ENCODE measurements at regions not wholly inside any gene's neighbourhood (a gene's known extent, or its start where the extent isn't known, plus 50 kb on each side); places are given as distances from the start of the nearest gene placed in this dataset.
A peak's percentile ranks its signal among the peaks of the same experiment; 100 is the strongest.
"Not testable (repeated sequence)": the region's sequence is repeated elsewhere in the genome, so short reads cannot be mapped to it uniquely, and the experiment has no call there.

DNA sequence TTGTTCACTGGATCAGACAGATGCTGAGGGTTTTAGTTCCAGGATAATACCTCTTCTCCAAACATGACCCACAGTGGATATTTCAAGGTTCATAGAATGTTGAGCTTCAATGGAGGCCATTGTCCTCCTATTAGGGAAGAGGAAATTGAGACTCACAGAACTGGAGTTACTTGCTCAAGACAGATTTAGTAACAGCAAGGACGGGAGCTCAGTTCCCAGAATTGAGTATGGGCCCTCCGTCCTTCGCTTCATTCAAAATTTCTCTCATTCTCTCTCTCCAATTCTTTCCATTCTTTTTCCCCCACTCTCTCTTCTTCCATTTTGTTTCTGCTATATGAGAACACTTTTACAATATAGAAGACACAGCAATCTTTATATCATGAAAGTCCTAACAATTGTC, 94.0 kb downstream of the DNAJB9 start:
- H3K23ac ChIP-seq (ENCODE audit: low read length) = no peak overlapping the region
- H3K9ac ChIP-seq (ENCODE audit: low read length) = no peak overlapping the region
- H4K8ac ChIP-seq (ENCODE audit: low read depth, low read length) = no peak overlapping the region
- WGBS (ENCODE audit: extremely low coverage, insufficient coverage, low lambda C conversion rate) = 100% methylated on average over 2 of the region's 3 CpGs
- H2AK5ac ChIP-seq (ENCODE audit: low read length) = no peak overlapping the region
- peaks cover 5% of the 10 kb centered on the region for H3K4me1 ChIP-seq (ENCODE audit: control insufficient read depth, low read depth, low read length)
- no peak overlapping the region for H2BK120ac ChIP-seq (ENCODE audit: low read depth, low read length)
- no peaks in the 10 kb centered on the region for H3K79me1 ChIP-seq (ENCODE audit: low read length)
- no peak overlapping the region for H4K5ac ChIP-seq (ENCODE audit: low read length)
- H3K18ac ChIP-seq (ENCODE audit: low read length) = no peak overlapping the region
- no peaks in the 10 kb centered on the region for H3K79me2 ChIP-seq (ENCODE audit: control insufficient read depth, insufficient read depth, low read length)
- H2BK15ac ChIP-seq (replicated peaks; ENCODE audit: low read depth) = no peak overlapping the region
- H3K27ac ChIP-seq (ENCODE audit: low read depth, low read length) = no peak overlapping the region
- no peak overlapping the region for H3K56ac ChIP-seq (ENCODE audit: low read length)
- DNase-seq = no peak
- no peaks in the 10 kb centered on the region for H3K36me3 ChIP-seq (ENCODE audit: control insufficient read depth, insufficient read depth, low read length)
- no peak overlapping the region for H3K4me3 ChIP-seq (ENCODE audit: low read length)
- H2BK5ac ChIP-seq (ENCODE audit: low read length) = no peak overlapping the region
- no peak overlapping the region for H3K4me2 ChIP-seq (ENCODE audit: low read length)
- H3K4ac ChIP-seq (ENCODE audit: low read depth, low read length) = no peak overlapping the region
- no peaks in the 10 kb centered on the region for H3K27me3 ChIP-seq (ENCODE audit: insufficient read depth, low read length, poor library complexity)

- Histone ChIP-seq H3K9ac (ENCODE audit: low read length) (no peak overlapping the region), H2AK5ac (ENCODE audit: low read length) (no peak overlapping the region), H3K23ac (ENCODE audit: low read length) (no peak overlapping the region), H4K5ac (ENCODE audit: low read length) (no peak overlapping the region), H3K27ac (ENCODE audit: low read depth, low read length) (no peak overlapping the region), H3K18ac (ENCODE audit: low read length) (no peak overlapping the region), H3K27me3 (ENCODE audit: insufficient read depth, low read length, poor library complexity) (no peaks in the 10 kb centered on the region), H3K79me2 (ENCODE audit: control insufficient read depth, insufficient read depth, low read length) (no peaks in the 10 kb centered on the region), H3K56ac (ENCODE audit: low read length) (no peak overlapping the region), H4K8ac (ENCODE audit: low read depth, low read length) (no peak overlapping the region), H3K4ac (ENCODE audit: low read depth, low read length) (no peak overlapping the region), H2BK120ac (ENCODE audit: low read depth, low read length) (no peak overlapping the region), H2BK5ac (ENCODE audit: low read length) (no peak overlapping the region), H3K4me3 (ENCODE audit: low read length) (no peak overlapping the region), H3K36me3 (ENCODE audit: control insufficient read depth, insufficient read depth, low read length) (no peaks in the 10 kb centered on the region), H2BK15ac (replicated peaks; ENCODE audit: low read depth) (no peak overlapping the region), H3K4me2 (ENCODE audit: low read length) (no peak overlapping the region), H3K4me1 (ENCODE audit: control insufficient read depth, low read depth, low read length) (peaks cover 5% of the 10 kb centered on the region), H3K79me1 (ENCODE audit: low read length) (no peaks in the 10 kb centered on the region)
- WGBS (ENCODE audit: extremely low coverage, insufficient coverage, low lambda C conversion rate) = no CpG with 5 or more reads among the region's 2 CpGs
- DNase-seq = no peak
These were observed 97.5 kb downstream of the DNAJB9 start for GRCh38 chr7:108667216-108667615.

DNA sequence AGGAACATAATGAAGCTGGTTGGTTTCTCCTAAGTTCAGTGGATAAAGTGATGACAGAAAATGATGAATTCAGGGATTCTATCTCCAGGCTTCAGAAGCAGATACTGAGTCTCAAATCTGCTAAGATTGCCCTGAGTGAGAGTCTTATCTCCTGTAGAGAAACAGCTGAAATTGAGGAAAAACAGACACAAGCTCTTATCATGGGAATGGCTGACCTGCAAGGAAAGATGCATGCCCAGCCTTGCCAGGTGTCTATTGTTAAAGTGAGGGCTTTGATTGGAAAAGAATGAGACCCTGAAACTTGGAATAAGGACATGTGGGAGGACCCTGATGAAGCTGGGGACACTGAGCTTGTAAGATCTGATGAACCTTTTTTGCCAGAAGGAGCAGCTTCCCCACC, 100.3 kb downstream of the DNAJB9 start:
- Histone ChIP-seq H3K23ac (ENCODE audit: low read length) (no peak overlapping the region), H2BK120ac (ENCODE audit: low read depth, low read length) (no peak overlapping the region), H4K5ac (ENCODE audit: low read length) (no peak overlapping the region), H3K4me1 (ENCODE audit: control insufficient read depth, low read depth, low read length) (no peaks in the 10 kb centered on the region), H3K9ac (ENCODE audit: low read length) (no peak overlapping the region), H3K79me2 (ENCODE audit: control insufficient read depth, insufficient read depth, low read length) (no peaks in the 10 kb centered on the region), H3K36me3 (ENCODE audit: control insufficient read depth, insufficient read depth, low read length) (no peaks in the 10 kb centered on the region), H3K4ac (ENCODE audit: low read depth, low read length) (no peak overlapping the region), H3K4me3 (ENCODE audit: low read length) (no peak overlapping the region), H2BK5ac (ENCODE audit: low read length) (no peak overlapping the region), H4K8ac (ENCODE audit: low read depth, low read length) (no peak overlapping the region), H3K18ac (ENCODE audit: low read length) (no peak overlapping the region), H3K27ac (ENCODE audit: low read depth, low read length) (no peak overlapping the region), H3K56ac (ENCODE audit: low read length) (no peak overlapping the region), H3K4me2 (ENCODE audit: low read length) (no peak overlapping the region), H2BK15ac (replicated peaks; ENCODE audit: low read depth) (no peak overlapping the region), H3K79me1 (ENCODE audit: low read length) (no peaks in the 10 kb centered on the region), H2AK5ac (ENCODE audit: low read length) (no peak overlapping the region), H3K27me3 (ENCODE audit: insufficient read depth, low read length, poor library complexity) (no peaks in the 10 kb centered on the region)
- peak; percentile 6 for DNase-seq

- no CpG with 5 or more reads among the region's 3 CpGs for WGBS (ENCODE audit: extremely low coverage, insufficient coverage, low lambda C conversion rate)
- not testable (repeated sequence) for H3K79me1 ChIP-seq (ENCODE audit: low read length); H3K4me2 ChIP-seq (ENCODE audit: low read length); H2BK15ac ChIP-seq (replicated peaks; ENCODE audit: low read depth); H3K4me1 ChIP-seq (ENCODE audit: control insufficient read depth, low read depth, low read length); H2BK120ac ChIP-seq (ENCODE audit: low read depth, low read length); H3K4me3 ChIP-seq (ENCODE audit: low read length); H2BK5ac ChIP-seq (ENCODE audit: low read length); H3K4ac ChIP-seq (ENCODE audit: low read depth, low read length); H3K9ac ChIP-seq (ENCODE audit: low read length); H3K36me3 ChIP-seq (ENCODE audit: control insufficient read depth, insufficient read depth, low read length); H3K27me3 ChIP-seq (ENCODE audit: insufficient read depth, low read length, poor library complexity); H3K27ac ChIP-seq (ENCODE audit: low read depth, low read length); H3K23ac ChIP-seq (ENCODE audit: low read length); H3K56ac ChIP-seq (ENCODE audit: low read length); H4K5ac ChIP-seq (ENCODE audit: low read length); H4K8ac ChIP-seq (ENCODE audit: low read depth, low read length); H3K18ac ChIP-seq (ENCODE audit: low read length); H2AK5ac ChIP-seq (ENCODE audit: low read length); H3K79me2 ChIP-seq (ENCODE audit: control insufficient read depth, insufficient read depth, low read length)
- peak; percentile 6 for DNase-seq
These were observed 104.0 kb downstream of the DNAJB9 start for GRCh38 chr7:108673699-108674098.

GRCh38 chr7:108684629-108685028, 115.0 kb downstream of the DNAJB9 start:
- Histone ChIP-seq H3K9ac (ENCODE audit: low read length) (no peak overlapping the region), H3K18ac (ENCODE audit: low read length) (no peak overlapping the region), H2BK120ac (ENCODE audit: low read depth, low read length) (no peak overlapping the region), H2BK5ac (ENCODE audit: low read length) (no peak overlapping the region), H3K27me3 (ENCODE audit: insufficient read depth, low read length, poor library complexity) (no peaks in the 10 kb centered on the region), H4K8ac (ENCODE audit: low read depth, low read length) (no peak overlapping the region), H3K36me3 (ENCODE audit: control insufficient read depth, insufficient read depth, low read length) (no peaks in the 10 kb centered on the region), H4K5ac (ENCODE audit: low read length) (no peak overlapping the region), H3K56ac (ENCODE audit: low read length) (no peak overlapping the region), H3K4me2 (ENCODE audit: low read length) (no peak overlapping the region), H3K4me3 (ENCODE audit: low read length) (no peak overlapping the region), H3K4ac (ENCODE audit: low read depth, low read length) (no peak overlapping the region), H2BK15ac (replicated peaks; ENCODE audit: low read depth) (no peak overlapping the region), H2AK5ac (ENCODE audit: low read length) (no peak overlapping the region), H3K4me1 (ENCODE audit: control insufficient read depth, low read depth, low read length) (no peaks in the 10 kb centered on the region), H3K79me2 (ENCODE audit: control insufficient read depth, insufficient read depth, low read length) (no peaks in the 10 kb centered on the region), H3K27ac (ENCODE audit: low read depth, low read length) (no peak overlapping the region), H3K23ac (ENCODE audit: low read length) (no peak overlapping the region), H3K79me1 (ENCODE audit: low read length) (no peaks in the 10 kb centered on the region)
- no CpG with 5 or more reads among the region's 4 CpGs for WGBS (ENCODE audit: extremely low coverage, insufficient coverage, low lambda C conversion rate)
- DNase-seq = no peak

DNA sequence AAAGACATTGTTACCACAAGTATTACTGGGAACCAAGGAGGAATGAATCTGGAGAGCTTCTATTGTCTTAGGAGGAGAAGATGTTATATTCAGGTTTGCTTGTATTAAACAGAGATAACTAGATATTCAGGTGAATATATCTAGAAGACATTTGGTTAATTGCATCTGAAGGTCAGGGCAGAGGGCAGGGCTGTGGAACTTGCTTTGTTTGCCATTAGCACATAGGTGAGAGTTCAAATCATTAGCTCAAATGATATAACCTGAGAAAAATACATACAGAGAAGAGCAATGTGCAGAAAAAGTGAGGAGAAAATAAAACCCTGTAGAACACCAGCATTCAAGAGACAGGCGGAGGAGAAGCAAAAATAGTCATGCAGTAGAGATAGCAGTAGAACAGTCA, 116.8 kb downstream of the DNAJB9 start:
- Histone ChIP-seq H3K18ac (ENCODE audit: low read length) (no peak overlapping the region), H3K79me2 (ENCODE audit: control insufficient read depth, insufficient read depth, low read length) (no peaks in the 10 kb centered on the region), H3K36me3 (ENCODE audit: control insufficient read depth, insufficient read depth, low read length) (no peaks in the 10 kb centered on the region), H2BK15ac (replicated peaks; ENCODE audit: low read depth) (no peak overlapping the region), H3K79me1 (ENCODE audit: low read length) (no peaks in the 10 kb centered on the region), H2AK5ac (ENCODE audit: low read length) (no peak overlapping the region), H2BK120ac (ENCODE audit: low read depth, low read length) (no peak overlapping the region), H3K4me3 (ENCODE audit: low read length) (no peak overlapping the region), H2BK5ac (ENCODE audit: low read length) (no peak overlapping the region), H3K23ac (ENCODE audit: low read length) (no peak overlapping the region), H3K27me3 (ENCODE audit: insufficient read depth, low read length, poor library complexity) (no peaks in the 10 kb centered on the region), H3K4ac (ENCODE audit: low read depth, low read length) (no peak overlapping the region), H3K56ac (ENCODE audit: low read length) (no peak overlapping the region), H3K4me1 (ENCODE audit: control insufficient read depth, low read depth, low read length) (no peaks in the 10 kb centered on the region), H3K4me2 (ENCODE audit: low read length) (no peak overlapping the region), H4K8ac (ENCODE audit: low read depth, low read length) (no peak overlapping the region), H3K9ac (ENCODE audit: low read length) (no peak overlapping the region), H4K5ac (ENCODE audit: low read length) (no peak overlapping the region), H3K27ac (ENCODE audit: low read depth, low read length) (no peak overlapping the region)
- WGBS (ENCODE audit: extremely low coverage, insufficient coverage, low lambda C conversion rate) = no CpG with 5 or more reads among the region's 1 CpG
- no peak for DNase-seq

All from mesendoderm (in vitro differentiated cells).